ENCODE measurements at regions not wholly inside any gene's neighbourhood (a gene's known extent, or its start where the extent isn't known, plus 50 kb on each side); places are given as distances from the start of the nearest gene placed in this dataset.

DNA sequence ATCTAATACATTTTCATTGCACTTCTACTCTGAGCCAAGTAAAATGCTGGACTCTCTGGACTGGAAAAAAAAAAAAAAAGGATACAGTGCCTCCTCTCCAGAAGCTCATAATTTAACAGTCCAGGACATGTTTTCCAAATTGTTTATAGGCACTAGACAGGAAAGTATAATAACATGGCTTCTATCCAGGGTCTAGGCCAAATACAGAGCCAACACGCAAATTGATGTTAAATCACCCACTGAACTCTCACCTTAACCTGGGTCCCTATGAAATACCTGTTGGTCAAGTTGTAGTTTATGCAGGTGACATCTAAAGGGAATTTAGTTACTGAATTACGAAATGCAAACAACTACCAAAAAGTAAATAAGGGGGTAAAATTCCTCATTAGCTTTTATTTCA, 428.7 kb upstream of the LUZP2 start:
- TF ChIP-seq POLR2A (IDR thresholded peaks at IDR 0.05), result no peak
- TF ChIP-seq, protein P1, sequence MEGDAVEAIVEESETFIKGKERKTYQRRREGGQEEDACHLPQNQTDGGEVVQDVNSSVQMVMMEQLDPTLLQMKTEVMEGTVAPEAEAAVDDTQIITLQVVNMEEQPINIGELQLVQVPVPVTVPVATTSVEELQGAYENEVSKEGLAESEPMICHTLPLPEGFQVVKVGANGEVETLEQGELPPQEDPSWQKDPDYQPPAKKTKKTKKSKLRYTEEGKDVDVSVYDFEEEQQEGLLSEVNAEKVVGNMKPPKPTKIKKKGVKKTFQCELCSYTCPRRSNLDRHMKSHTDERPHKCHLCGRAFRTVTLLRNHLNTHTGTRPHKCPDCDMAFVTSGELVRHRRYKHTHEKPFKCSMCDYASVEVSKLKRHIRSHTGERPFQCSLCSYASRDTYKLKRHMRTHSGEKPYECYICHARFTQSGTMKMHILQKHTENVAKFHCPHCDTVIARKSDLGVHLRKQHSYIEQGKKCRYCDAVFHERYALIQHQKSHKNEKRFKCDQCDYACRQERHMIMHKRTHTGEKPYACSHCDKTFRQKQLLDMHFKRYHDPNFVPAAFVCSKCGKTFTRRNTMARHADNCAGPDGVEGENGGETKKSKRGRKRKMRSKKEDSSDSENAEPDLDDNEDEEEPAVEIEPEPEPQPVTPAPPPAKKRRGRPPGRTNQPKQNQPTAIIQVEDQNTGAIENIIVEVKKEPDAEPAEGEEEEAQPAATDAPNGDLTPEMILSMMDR (IDR thresholded peaks at IDR 0.05), result no peak
